ENCODE measurements at regions not wholly inside any gene's neighbourhood (a gene's known extent, or its start where the extent isn't known, plus 50 kb on each side); places are given as distances from the start of the nearest gene placed in this dataset.
"Not testable (repeated sequence)": the region's sequence is repeated elsewhere in the genome, so short reads cannot be mapped to it uniquely, and the experiment has no call there.

- H3K4me1 Mint-ChIP-seq (ENCODE audit: unreplicated experiment): no peaks in the 10 kb centered on the region
- no peak overlapping the region for H3K4me3 Mint-ChIP-seq (ENCODE audit: unreplicated experiment)
- DNase-seq (ENCODE audit: extremely low spot score, unreplicated experiment): no peak
- peaks cover 3% of the 10 kb centered on the region for H3K9me3 Mint-ChIP-seq (ENCODE audit: unreplicated experiment)
- no peak for TF ChIP-seq CTCF (IDR thresholded peaks at IDR 0.05)
- no peak overlapping the region for H3K27ac Mint-ChIP-seq (ENCODE audit: unreplicated experiment)
- H3K27me3 Mint-ChIP-seq (ENCODE audit: unreplicated experiment): no peaks in the 10 kb centered on the region
- no peaks in the 10 kb centered on the region for H3K36me3 Mint-ChIP-seq (ENCODE audit: unreplicated experiment)
These were observed 1741.9 kb upstream of the RAG2 start for GRCh38 chr11:38339835-38340440.

GRCh38 chr11:38338022-38338421 lies 1740.0 kb upstream of the RAG2 start:
- H3K27ac Mint-ChIP-seq (ENCODE audit: unreplicated experiment); H3K4me3 Mint-ChIP-seq (ENCODE audit: unreplicated experiment); H3K4me1 Mint-ChIP-seq (ENCODE audit: unreplicated experiment); H3K27me3 Mint-ChIP-seq (ENCODE audit: unreplicated experiment); DNase-seq (ENCODE audit: extremely low spot score, unreplicated experiment); H3K36me3 Mint-ChIP-seq (ENCODE audit: unreplicated experiment); H3K9me3 Mint-ChIP-seq (ENCODE audit: unreplicated experiment): not testable (repeated sequence)

GRCh38 chr11:38332046-38332445 lies 1734.0 kb upstream of the RAG2 start:
- H3K36me3 Mint-ChIP-seq (ENCODE audit: unreplicated experiment): no peaks in the 10 kb centered on the region
- peaks cover 8% of the 10 kb centered on the region for H3K9me3 Mint-ChIP-seq (ENCODE audit: unreplicated experiment)
- no peak overlapping the region for H3K27ac Mint-ChIP-seq (ENCODE audit: unreplicated experiment)
- DNase-seq (ENCODE audit: extremely low spot score, unreplicated experiment): no peak
- no peak overlapping the region for H3K4me3 Mint-ChIP-seq (ENCODE audit: unreplicated experiment)
- peaks cover 2% of the 10 kb centered on the region for H3K4me1 Mint-ChIP-seq (ENCODE audit: unreplicated experiment)
- H3K27me3 Mint-ChIP-seq (ENCODE audit: unreplicated experiment): no peaks in the 10 kb centered on the region
- no peak for TF ChIP-seq CTCF (IDR thresholded peaks at IDR 0.05)

GRCh38 chr11:38330578-38330977 lies 1732.5 kb upstream of the RAG2 start:
- Mint-ChIP-seq H3K27ac (ENCODE audit: unreplicated experiment) (no peak overlapping the region), H3K36me3 (ENCODE audit: unreplicated experiment) (no peaks in the 10 kb centered on the region), H3K4me3 (ENCODE audit: unreplicated experiment) (no peak overlapping the region), H3K9me3 (ENCODE audit: unreplicated experiment) (peaks cover 5% of the 10 kb centered on the region), H3K27me3 (ENCODE audit: unreplicated experiment) (no peaks in the 10 kb centered on the region), H3K4me1 (ENCODE audit: unreplicated experiment) (peaks cover 2% of the 10 kb centered on the region)
- DNase-seq (ENCODE audit: extremely low spot score, unreplicated experiment): no peak
- no peak for TF ChIP-seq CTCF (IDR thresholded peaks at IDR 0.05)

GRCh38 chr11:38323961-38324761 lies 1726.1 kb upstream of the RAG2 start:
- no peak for DNase-seq (ENCODE audit: extremely low spot score, unreplicated experiment)
- Mint-ChIP-seq H3K4me1 (ENCODE audit: unreplicated experiment) (peaks cover 2% of the 10 kb centered on the region), H3K9me3 (ENCODE audit: unreplicated experiment) (peaks cover 14% of the 10 kb centered on the region), H3K27ac (ENCODE audit: unreplicated experiment) (no peak overlapping the region), H3K4me3 (ENCODE audit: unreplicated experiment) (no peak overlapping the region), H3K36me3 (ENCODE audit: unreplicated experiment) (no peaks in the 10 kb centered on the region), H3K27me3 (ENCODE audit: unreplicated experiment) (no peaks in the 10 kb centered on the region)
- no peak for TF ChIP-seq CTCF (IDR thresholded peaks at IDR 0.05)

Measured in osteocyte (in vitro differentiated cells).